Prostate gland (tissue), 2 donors: ENCODE measurements at regions not wholly inside any gene's neighbourhood (a gene's known extent, or its start where the extent isn't known, plus 50 kb on each side); places are given as distances from the start of the nearest gene placed in this dataset.

ENCODE experiments used
- DNase-seq: peaks from one replicate; pipeline ENCODE4 v3.0.0-alpha.2; 2019; ENCODE audit warnings: low spot score
- H3K27ac ChIP-seq, 2 donors: fragments of 200-600 bp; sonication (generic); 2 replicates each; pipeline ENCODE4 v1.5.1; 2017 to 2019
- H3K27me3 ChIP-seq: fragments of 200-600 bp; sonication (generic); replicated peaks from 2 replicates; pipeline ENCODE4 v1.5.1; 2019; ENCODE audit not compliant: insufficient read depth
- H3K36me3 ChIP-seq, 2 donors: fragments of 200-600 bp; sonication (generic); 1 replicate in 1 of 2; 2 replicates in 1 of 2; pipeline versions ENCODE4 v1.5.1 to v1.8.1; 2017 to 2019
- H3K4me1 ChIP-seq: fragments of 200-600 bp; sonication (generic); replicated peaks from 2 replicates; pipeline ENCODE4 v1.5.1; 2019
- H3K4me3 ChIP-seq, 2 donors: fragments of 200-600 bp; sonication (generic); 2 replicates each; pipeline ENCODE4 v1.5.1; 2017 to 2019
- H3K9me3 ChIP-seq: fragments of 200-600 bp; sonication (generic); 2 replicates; pipeline ENCODE4 v1.5.1; 2017
- POLR2A ChIP-seq: fragments of 450-650 bp; IDR thresholded peaks from one replicate; pipeline ENCODE4 v1.6.1; 2016; ENCODE audit warnings: antibody characterized with exemption, mild to moderate bottlenecking
- POLR2AphosphoS5 ChIP-seq: sonication (generic); formaldehyde crosslinking; IDR thresholded peaks from one replicate; pipeline ENCODE4 v1.6.1; 2017; ENCODE audit warnings: antibody characterized with exemption
- WGBS: methylation state at CpG from one replicate; pipeline ENCODE4 v1.1.5; 2018; 5-methylcytosine and 5-hydroxymethylcytosine counted together
- intact Hi-C: fragments of 100-400 bp; cut with DNase I; formaldehyde crosslinking; loops from one replicate; pipeline ENCODE4 v1.14.2; 2022
- TF ChIP-seq, protein P1 (sequence below), 4 experiments: fragments of 200-600 bp in 2 of 4; fragments of 450-650 bp in 2 of 4; sonication (generic) in 2 of 4; IDR thresholded peaks; 1 replicate in 3 of 4; 2 replicates in 1 of 4; pipeline ENCODE4 v1.5.1; 2016 to 2019; ENCODE audit warnings: antibody characterized with exemption in 4 of 4, mild to moderate bottlenecking in 2 of 4, moderate library complexity in 2 of 4

DNA sequence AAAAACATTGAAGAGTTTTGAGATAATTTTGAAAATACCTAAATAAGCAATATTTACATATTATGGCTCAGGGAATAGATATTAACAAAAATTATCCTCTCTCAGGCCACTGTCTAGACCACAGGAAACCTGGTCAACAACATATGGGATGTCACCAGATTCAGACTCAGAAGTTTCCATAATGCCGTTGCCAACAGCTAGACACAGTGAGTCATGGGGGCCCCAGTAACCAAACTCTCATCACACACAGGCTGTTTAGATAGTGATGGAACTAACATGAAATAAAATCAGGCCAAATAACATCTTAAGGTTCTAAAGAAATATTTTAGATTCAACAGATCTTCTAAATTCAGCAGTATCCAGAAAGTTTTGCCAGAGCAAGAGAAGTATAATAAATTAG lies 681.7 kb upstream of the ADAMTS5 start:
- Histone ChIP-seq H3K27me3 (no peaks in the 10 kb centered on the region), H3K27ac (no peak overlapping the region), H3K4me3 (no peak overlapping the region), H3K36me3 (no peaks in the 10 kb centered on the region), H3K4me1 (no peaks in the 10 kb centered on the region), H3K9me3 (no peaks in the 10 kb centered on the region)
- 78% methylated on average over 1 of the region's 1 CpG for WGBS
- no peak for TF ChIP-seq POLR2A
- no peak for TF ChIP-seq POLR2AphosphoS5
- TF ChIP-seq, protein P1, sequence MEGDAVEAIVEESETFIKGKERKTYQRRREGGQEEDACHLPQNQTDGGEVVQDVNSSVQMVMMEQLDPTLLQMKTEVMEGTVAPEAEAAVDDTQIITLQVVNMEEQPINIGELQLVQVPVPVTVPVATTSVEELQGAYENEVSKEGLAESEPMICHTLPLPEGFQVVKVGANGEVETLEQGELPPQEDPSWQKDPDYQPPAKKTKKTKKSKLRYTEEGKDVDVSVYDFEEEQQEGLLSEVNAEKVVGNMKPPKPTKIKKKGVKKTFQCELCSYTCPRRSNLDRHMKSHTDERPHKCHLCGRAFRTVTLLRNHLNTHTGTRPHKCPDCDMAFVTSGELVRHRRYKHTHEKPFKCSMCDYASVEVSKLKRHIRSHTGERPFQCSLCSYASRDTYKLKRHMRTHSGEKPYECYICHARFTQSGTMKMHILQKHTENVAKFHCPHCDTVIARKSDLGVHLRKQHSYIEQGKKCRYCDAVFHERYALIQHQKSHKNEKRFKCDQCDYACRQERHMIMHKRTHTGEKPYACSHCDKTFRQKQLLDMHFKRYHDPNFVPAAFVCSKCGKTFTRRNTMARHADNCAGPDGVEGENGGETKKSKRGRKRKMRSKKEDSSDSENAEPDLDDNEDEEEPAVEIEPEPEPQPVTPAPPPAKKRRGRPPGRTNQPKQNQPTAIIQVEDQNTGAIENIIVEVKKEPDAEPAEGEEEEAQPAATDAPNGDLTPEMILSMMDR (IDR thresholded peaks at IDR 0.05) = no peak
- DNase-seq = no peak
- intact Hi-C loops = no loop called here

DNA sequence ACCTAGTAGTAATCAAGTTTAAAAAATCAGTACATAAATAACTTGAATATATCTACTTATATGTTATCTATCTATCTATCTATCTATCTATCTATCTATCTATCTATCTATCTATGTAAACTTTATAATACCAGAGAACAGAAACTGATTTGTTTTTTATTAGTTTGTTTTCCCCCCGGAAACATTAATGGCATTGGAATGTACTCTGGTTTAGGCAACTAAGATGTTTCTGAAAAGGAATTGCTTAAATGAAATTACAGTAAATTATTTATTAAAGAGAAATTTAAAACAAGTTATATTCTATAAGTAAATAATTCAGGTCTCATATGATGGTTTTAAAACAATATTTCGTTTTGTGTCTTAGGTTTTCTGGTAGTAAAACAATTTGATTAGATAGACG lies 681.0 kb upstream of the ADAMTS5 start:
- WGBS = 68% methylated on average over 3 of the region's 3 CpGs
- Histone ChIP-seq H3K9me3 (no peaks in the 10 kb centered on the region), H3K27ac (no peak overlapping the region), H3K27me3 (no peaks in the 10 kb centered on the region), H3K4me3 (no peak overlapping the region), H3K36me3 (no peaks in the 10 kb centered on the region), H3K4me1 (no peaks in the 10 kb centered on the region)
- TF ChIP-seq POLR2A (no peak), POLR2AphosphoS5 (no peak)
- TF ChIP-seq, protein P1 (IDR thresholded peaks at IDR 0.05) = no peak
- DNase-seq = no peak
- intact Hi-C loops = no loop called here

DNA sequence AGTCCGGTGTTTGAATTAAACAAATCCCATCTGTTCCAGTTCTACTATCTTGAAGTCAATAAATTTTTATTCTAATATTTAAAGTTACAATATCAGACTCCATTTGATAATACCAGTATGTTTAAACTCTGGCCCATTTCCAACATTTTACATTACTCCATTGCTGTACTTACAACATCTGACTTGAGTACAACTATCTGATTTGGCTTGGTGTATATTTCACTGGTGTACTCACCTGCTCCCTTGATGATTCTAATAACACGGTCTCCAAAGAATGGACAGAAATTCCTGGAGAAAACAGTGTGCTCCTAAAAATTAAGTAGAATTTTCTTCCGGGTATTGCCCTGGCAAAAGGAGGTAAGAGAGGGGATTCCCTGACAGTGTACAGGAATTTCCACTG lies 680.5 kb upstream of the ADAMTS5 start:
- intact Hi-C loops = no loop called here

DNA sequence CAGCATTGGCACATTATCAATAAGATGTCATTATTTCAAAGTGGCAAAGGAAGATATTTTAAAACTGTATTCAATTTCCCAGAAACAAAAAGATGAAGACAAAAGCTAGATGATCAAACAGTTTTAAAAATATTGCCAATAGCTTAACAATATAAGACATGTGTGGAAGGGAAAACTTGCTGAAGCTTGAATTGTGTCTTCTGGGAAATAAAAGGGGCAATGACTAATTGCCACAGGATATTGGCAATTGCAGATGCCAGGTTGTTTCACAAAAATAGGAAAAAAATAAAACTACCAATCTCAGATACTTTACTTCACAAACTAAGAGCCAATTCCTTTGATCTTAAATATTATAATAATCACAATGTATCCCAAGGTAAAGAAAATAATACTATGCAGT lies 679.8 kb upstream of the ADAMTS5 start:
- intact Hi-C loops = no loop called here
- Histone ChIP-seq H3K9me3 (no peaks in the 10 kb centered on the region), H3K4me3 (no peak overlapping the region), H3K27me3 (no peaks in the 10 kb centered on the region), H3K4me1 (no peaks in the 10 kb centered on the region), H3K27ac (no peak overlapping the region), H3K36me3 (no peaks in the 10 kb centered on the region)
- TF ChIP-seq, protein P1 (IDR thresholded peaks at IDR 0.05) = no peak
- no peak for TF ChIP-seq POLR2AphosphoS5
- no peak for TF ChIP-seq POLR2A
- DNase-seq = no peak

More for the DNA sequence above, 680.5 kb upstream of the ADAMTS5 start:
- Histone ChIP-seq H3K4me1 (no peaks in the 10 kb centered on the region), H3K4me3 (no peak overlapping the region), H3K27me3 (no peaks in the 10 kb centered on the region), H3K27ac (no peak overlapping the region), H3K36me3 (no peaks in the 10 kb centered on the region), H3K9me3 (no peaks in the 10 kb centered on the region)
- DNase-seq = no peak
- TF ChIP-seq POLR2AphosphoS5 = no peak
- no peak for TF ChIP-seq POLR2A
- TF ChIP-seq, protein P1 (IDR thresholded peaks at IDR 0.05) = no peak
- 67% methylated on average over 3 of the region's 3 CpGs for WGBS

DNA sequence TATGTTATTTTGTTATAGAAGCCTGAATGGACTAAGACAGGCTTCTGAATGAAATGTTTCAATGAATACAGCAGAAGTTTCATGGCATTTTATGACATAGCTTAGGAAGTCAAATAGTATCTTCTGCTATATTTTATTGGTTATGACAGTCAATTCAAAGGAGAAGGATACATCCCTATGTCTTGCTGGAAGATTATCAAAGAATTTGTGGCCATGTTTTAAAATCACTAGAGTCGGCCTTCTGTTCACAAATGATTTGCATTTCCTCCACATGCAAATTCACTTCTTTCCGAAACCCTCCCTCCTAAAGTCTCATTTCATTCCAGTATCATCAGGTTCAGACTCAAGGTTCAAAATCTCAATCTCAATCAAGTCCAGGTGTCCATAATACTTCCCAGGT lies 679.2 kb upstream of the ADAMTS5 start:
- Histone ChIP-seq H3K9me3 (no peaks in the 10 kb centered on the region), H3K36me3 (no peaks in the 10 kb centered on the region), H3K27ac (no peak overlapping the region), H3K4me3 (no peak overlapping the region), H3K4me1 (no peaks in the 10 kb centered on the region), H3K27me3 (no peaks in the 10 kb centered on the region)
- no peak for DNase-seq
- TF ChIP-seq, protein P1 (IDR thresholded peaks at IDR 0.05) = no peak
- 93% methylated on average over 2 of the region's 2 CpGs for WGBS
- intact Hi-C loops = no loop called here
